K562 (cell line): ENCODE measurements at regions not wholly inside any gene's neighbourhood (a gene's known extent, or its start where the extent isn't known, plus 50 kb on each side); places are given as distances from the start of the nearest gene placed in this dataset.
A peak's percentile ranks its signal among the peaks of the same experiment; 100 is the strongest.

Experiments
- FOXJ3 ChIP-seq: sonication (generic); formaldehyde crosslinking; IDR thresholded peaks from 2 replicates; pipeline ENCODE4 v1.4.0; 2020; ENCODE audit warnings: mild to moderate bottlenecking, missing genetic modification reagents
- HDAC3 ChIP-seq: fragments of 450-650 bp; IDR thresholded peaks from 2 replicates; pipeline ENCODE4 v1.6.1; 2018; ENCODE audit warnings: borderline replicate concordance, mild to moderate bottlenecking, moderate library complexity; ENCODE audit not compliant: partially characterized antibody
- PHF8 ChIP-seq: fragments of 200-600 bp; sonication (generic); IDR thresholded peaks from 2 replicates; pipeline ENCODE4 v1.6.1; 2012; ENCODE audit warnings: mixed run types, mild to moderate bottlenecking, inconsistent platforms, low read length, moderate library complexity, borderline replicate concordance
- SMAD3 ChIP-seq: fragments of 450-650 bp; formaldehyde crosslinking; conservative IDR thresholded peaks from 2 replicates; pipeline ENCODE4 v1.4.0; 2020; ENCODE audit warnings: mild to moderate bottlenecking
- USF2 ChIP-seq: sonication (generic); formaldehyde crosslinking; IDR thresholded peaks from 2 replicates; pipeline ENCODE4 v1.5.0; 2020; ENCODE audit warnings: missing genetic modification reagents
- TF ChIP-seq, protein P1 (sequence below), 2 experiments: fragments of 450-650 bp in 1 of 2; sonication (generic) in 1 of 2; formaldehyde crosslinking in 1 of 2; IDR thresholded peaks; 2 replicates each; pipeline versions ENCODE4 v1.7.1 to v1.9.0; 2016 to 2022; ENCODE audit warnings: inconsistent platforms in 1 of 2, mild to moderate bottlenecking in 1 of 2, missing genetic modification reagents in 1 of 2

DNA sequence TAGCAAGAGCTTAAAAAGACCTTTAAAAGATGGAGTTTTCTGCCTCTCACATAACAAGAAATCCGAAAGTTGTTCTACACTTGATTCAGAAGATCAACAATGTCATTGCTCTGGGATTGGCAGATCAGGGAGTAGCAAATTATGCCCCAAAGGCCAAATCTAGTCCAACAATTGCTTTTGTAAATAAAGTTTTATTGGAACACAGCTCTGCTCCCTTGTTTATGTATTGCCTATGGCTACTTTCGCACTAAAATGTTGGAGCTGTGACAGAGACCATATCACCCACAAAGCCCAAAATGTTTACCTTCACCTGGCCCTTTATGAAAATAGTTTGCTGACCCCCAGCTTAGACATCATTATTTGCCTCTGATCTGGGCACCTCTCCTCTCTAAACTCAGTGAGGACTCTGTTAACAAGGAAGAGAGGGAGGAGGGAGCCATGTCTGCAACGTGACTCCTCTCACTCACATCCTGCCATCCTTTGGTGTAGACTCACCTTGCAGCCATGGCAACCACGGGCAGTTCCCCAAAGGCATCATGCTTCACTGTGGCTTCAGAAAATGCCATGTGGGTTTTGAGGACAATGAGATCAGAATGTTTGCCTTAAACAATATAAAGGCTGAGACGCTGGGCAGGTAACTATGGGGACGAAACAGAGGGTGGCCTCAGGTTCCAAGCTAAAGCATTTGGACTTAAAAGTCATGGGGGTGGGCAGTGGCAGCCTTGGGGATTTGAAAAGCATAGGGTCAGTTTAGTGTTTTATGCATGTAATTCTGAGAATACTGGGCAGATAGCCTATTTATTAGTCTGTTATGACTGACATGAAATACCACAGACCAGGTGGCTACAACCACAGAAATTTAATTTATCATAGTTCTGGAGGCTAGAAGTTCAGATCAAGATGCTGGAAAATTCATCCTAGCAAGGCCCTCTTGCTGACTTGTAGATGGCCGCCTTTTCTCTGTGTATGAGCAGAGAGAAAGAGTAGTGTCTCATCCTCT, 149.7 kb upstream of the TNFAIP3 start (continued):
- TF ChIP-seq, protein P1, sequence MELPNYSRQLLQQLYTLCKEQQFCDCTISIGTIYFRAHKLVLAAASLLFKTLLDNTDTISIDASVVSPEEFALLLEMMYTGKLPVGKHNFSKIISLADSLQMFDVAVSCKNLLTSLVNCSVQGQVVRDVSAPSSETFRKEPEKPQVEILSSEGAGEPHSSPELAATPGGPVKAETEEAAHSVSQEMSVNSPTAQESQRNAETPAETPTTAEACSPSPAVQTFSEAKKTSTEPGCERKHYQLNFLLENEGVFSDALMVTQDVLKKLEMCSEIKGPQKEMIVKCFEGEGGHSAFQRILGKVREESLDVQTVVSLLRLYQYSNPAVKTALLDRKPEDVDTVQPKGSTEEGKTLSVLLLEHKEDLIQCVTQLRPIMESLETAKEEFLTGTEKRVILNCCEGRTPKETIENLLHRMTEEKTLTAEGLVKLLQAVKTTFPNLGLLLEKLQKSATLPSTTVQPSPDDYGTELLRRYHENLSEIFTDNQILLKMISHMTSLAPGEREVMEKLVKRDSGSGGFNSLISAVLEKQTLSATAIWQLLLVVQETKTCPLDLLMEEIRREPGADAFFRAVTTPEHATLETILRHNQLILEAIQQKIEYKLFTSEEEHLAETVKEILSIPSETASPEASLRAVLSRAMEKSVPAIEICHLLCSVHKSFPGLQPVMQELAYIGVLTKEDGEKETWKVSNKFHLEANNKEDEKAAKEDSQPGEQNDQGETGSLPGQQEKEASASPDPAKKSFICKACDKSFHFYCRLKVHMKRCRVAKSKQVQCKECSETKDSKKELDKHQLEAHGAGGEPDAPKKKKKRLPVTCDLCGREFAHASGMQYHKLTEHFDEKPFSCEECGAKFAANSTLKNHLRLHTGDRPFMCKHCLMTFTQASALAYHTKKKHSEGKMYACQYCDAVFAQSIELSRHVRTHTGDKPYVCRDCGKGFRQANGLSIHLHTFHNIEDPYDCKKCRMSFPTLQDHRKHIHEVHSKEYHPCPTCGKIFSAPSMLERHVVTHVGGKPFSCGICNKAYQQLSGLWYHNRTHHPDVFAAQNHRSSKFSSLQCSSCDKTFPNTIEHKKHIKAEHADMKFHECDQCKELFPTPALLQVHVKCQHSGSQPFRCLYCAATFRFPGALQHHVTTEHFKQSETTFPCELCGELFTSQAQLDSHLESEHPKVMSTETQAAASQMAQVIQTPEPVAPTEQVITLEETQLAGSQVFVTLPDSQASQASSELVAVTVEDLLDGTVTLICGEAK (IDR thresholded peaks at IDR 0.05): peak; percentile 95
- TF ChIP-seq, protein P1 (CRISPR knock-in tag; IDR thresholded peaks at IDR 0.05): peak; percentile 84
- TF ChIP-seq USF2 (no peak), HDAC3 (no peak), PHF8 (0 out of 2 replicates have a peak, but pooled peaks have one; percentile 2), SMAD3 (CRISPR knock-in tag) (no peak), FOXJ3 (CRISPR knock-in tag) (no peak)
